RWPE2 (cell line): ENCODE measurements at regions not wholly inside any gene's neighbourhood (a gene's known extent, or its start where the extent isn't known, plus 50 kb on each side); places are given as distances from the start of the nearest gene placed in this dataset.
A peak's percentile ranks its signal among the peaks of the same experiment; 100 is the strongest.
"Not testable (repeated sequence)": the region's sequence is repeated elsewhere in the genome, so short reads cannot be mapped to it uniquely, and the experiment has no call there.

ENCODE experiments used
- ATAC-seq: fragments of 200-7000 bp; cut with Tn5 transposase; 3 replicates; pipeline ENCODE4 v1.9.1; 2021; ENCODE audit warnings: low read depth
- DNase-seq: peaks from one replicate; pipeline ENCODE4 v3.0.0-alpha.2; 2020; ENCODE audit warnings: low spot score
- H3K27ac ChIP-seq: fragments of 450-650 bp; 2 replicates; pipeline ENCODE4 v1.5.1; 2017; ENCODE audit warnings: mild to moderate bottlenecking; ENCODE audit not compliant: poor library complexity, severe bottlenecking
- H3K27me3 ChIP-seq: fragments of 250-450 bp; sonication (Bioruptor Pico); 2 replicates; pipeline ENCODE4 v1.5.1; 2021; ENCODE audit warnings: mild to moderate bottlenecking, moderate library complexity; ENCODE audit not compliant: insufficient read depth, poor library complexity, severe bottlenecking
- H3K36me3 ChIP-seq: fragments of 250-450 bp; sonication (Bioruptor Pico); 2 replicates; pipeline ENCODE4 v1.5.1; 2020; ENCODE audit warnings: low read depth, mild to moderate bottlenecking, moderate library complexity
- H3K4me1 ChIP-seq: fragments of 250-450 bp; sonication (Bioruptor Pico); 2 replicates; pipeline ENCODE4 v1.5.1; 2021; ENCODE audit warnings: mild to moderate bottlenecking, moderate library complexity; ENCODE audit not compliant: insufficient read depth, poor library complexity, severe bottlenecking
- H3K4me3 ChIP-seq: fragments of 250-450 bp; sonication (Bioruptor Pico); 2 replicates; pipeline ENCODE4 v1.5.1; 2021; ENCODE audit warnings: mild to moderate bottlenecking, moderate library complexity; ENCODE audit not compliant: severe bottlenecking
- H3K9me3 ChIP-seq: fragments of 250-450 bp; sonication (Bioruptor Pico); 2 replicates; pipeline ENCODE4 v1.5.1; 2021; ENCODE audit warnings: mild to moderate bottlenecking, moderate library complexity; ENCODE audit not compliant: severe bottlenecking
- CTCF ChIP-seq: fragments of 450-650 bp; IDR thresholded peaks from one replicate; pipeline ENCODE4 v1.5.1; 2017; ENCODE audit warnings: mild to moderate bottlenecking, moderate library complexity; ENCODE audit not compliant: poor library complexity, severe bottlenecking

- Histone ChIP-seq H3K36me3 (no peaks in the 10 kb centered on the region), H3K4me3 (peak overlapping the region; percentile 42), H3K9me3 (no peaks in the 10 kb centered on the region), H3K27me3 (no peaks in the 10 kb centered on the region), H3K27ac (no peak overlapping the region), H3K4me1 (no peaks in the 10 kb centered on the region)
- DNase-seq (no peak), ATAC-seq (peak; percentile 57)
- no peak for TF ChIP-seq CTCF
Observed at GRCh38 chr6:27591699-27592480, 119.0 kb upstream of the ZNF184 start.

GRCh38 chr6:27585316-27585715 lies 112.4 kb upstream of the ZNF184 start:
- ATAC-seq, H3K4me3 ChIP-seq, H3K9me3 ChIP-seq, H3K36me3 ChIP-seq, H3K4me1 ChIP-seq, DNase-seq, H3K27ac ChIP-seq, H3K27me3 ChIP-seq: not testable (repeated sequence)

GRCh38 chr6:27584326-27584725 lies 111.4 kb upstream of the ZNF184 start:
- Histone ChIP-seq H3K9me3 (no peaks in the 10 kb centered on the region), H3K36me3 (no peaks in the 10 kb centered on the region), H3K27ac (no peak overlapping the region), H3K4me3 (no peak overlapping the region), H3K4me1 (peaks cover 4% of the 10 kb centered on the region), H3K27me3 (no peaks in the 10 kb centered on the region)
- TF ChIP-seq CTCF, result no peak
- ATAC-seq (no peak), DNase-seq (no peak)

GRCh38 chr6:27582928-27583725 lies 110.2 kb upstream of the ZNF184 start:
- DNase-seq, result no peak

More at GRCh38 chr6:27582928-27583725, 110.2 kb upstream of the ZNF184 start:
- Histone ChIP-seq H3K27ac (no peak overlapping the region), H3K36me3 (no peaks in the 10 kb centered on the region), H3K9me3 (no peaks in the 10 kb centered on the region), H3K4me1 (peaks cover 4% of the 10 kb centered on the region), H3K27me3 (no peaks in the 10 kb centered on the region), H3K4me3 (peak overlapping the region; percentile 12)
- no peak for TF ChIP-seq CTCF
- peak; percentile 63 for ATAC-seq
